NCI-H2107 treated with DMSO at 0.1 percent for 48 hours (cell line): ENCODE measurements at regions not wholly inside any gene's neighbourhood (a gene's known extent, or its start where the extent isn't known, plus 50 kb on each side); places are given as distances from the start of the nearest gene placed in this dataset.

Source experiments
- DNase-seq: peaks from one replicate; lab custom pipeline; 2025; ENCODE audit not compliant: unreplicated experiment; lab: John Stamatoyannopoulos, UW

GRCh38 chr3:154486949-154487348 is 57.0 kb upstream of the GPR149 start:
- DNase-seq = no peak

GRCh38 chr3:154482507-154482906 is 52.5 kb upstream of the GPR149 start:
- no peak for DNase-seq

- peak; percentile 22 for DNase-seq
Observed at GRCh38 chr3:154480033-154480432, 50.0 kb upstream of the GPR149 start.
